ENCODE measurements at regions not wholly inside any gene's neighbourhood (a gene's known extent, or its start where the extent isn't known, plus 50 kb on each side); places are given as distances from the start of the nearest gene placed in this dataset.
A peak's percentile ranks its signal among the peaks of the same experiment; 100 is the strongest.

- DNase-seq (ENCODE audit: low read depth in 2 of 2) = no peak
Measured at GRCh38 chr2:160943414-160943813, 216.8 kb upstream of the TANK start.

GRCh38 chr2:160952464-160953254, 207.6 kb upstream of the TANK start:
- no peak for DNase-seq (ENCODE audit: low read depth in 2 of 2)

- DNase-seq (ENCODE audit: low read depth in 2 of 2) = no peak
Measured at GRCh38 chr2:160955578-160955977, 204.7 kb upstream of the TANK start.

GRCh38 chr2:160956243-160956802, 203.9 kb upstream of the TANK start:
- DNase-seq (ENCODE audit: low read depth in 2 of 2) = no peak

DNA sequence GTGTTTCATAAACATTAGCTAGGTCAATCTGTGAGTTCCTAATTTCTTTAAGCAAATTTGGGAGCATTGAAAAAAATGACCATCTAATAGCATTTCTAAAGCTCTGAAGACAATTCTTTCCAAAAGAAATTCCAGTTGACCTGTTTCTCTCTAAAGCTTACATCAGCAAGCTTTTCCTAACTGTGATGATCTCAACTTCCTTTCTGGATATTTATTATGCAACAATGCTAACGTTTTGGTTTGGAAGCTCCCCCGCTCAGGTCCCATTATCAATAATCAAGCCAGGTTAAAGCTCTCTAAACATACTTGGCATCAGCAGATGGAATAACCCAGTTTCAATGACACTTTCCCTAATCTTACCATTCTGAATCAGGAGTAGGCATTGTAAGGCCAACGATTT, 196.3 kb upstream of the TANK start:
- no peak for DNase-seq (ENCODE audit: low read depth in 2 of 2)

DNA sequence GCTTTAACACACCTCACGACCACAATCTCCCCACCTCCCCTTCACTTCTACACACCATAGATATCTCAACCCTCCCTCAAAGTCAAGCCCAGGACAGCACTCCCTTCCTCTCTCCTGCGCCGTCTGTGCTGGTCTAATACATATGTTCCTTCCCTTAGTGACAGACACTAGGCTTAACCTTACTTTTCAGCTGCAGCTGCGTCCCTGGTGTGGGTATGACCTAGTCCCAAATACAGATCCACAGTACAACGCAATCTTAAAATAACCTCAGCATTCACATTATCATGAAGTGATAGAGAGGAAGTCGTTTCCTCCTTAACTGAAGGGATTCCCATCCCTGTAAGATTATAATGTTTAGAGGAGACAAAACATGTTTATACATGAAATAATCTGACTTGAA, 192.7 kb upstream of the TANK start:
- DNase-seq (ENCODE audit: low read depth in 2 of 2) = no peak

DNA sequence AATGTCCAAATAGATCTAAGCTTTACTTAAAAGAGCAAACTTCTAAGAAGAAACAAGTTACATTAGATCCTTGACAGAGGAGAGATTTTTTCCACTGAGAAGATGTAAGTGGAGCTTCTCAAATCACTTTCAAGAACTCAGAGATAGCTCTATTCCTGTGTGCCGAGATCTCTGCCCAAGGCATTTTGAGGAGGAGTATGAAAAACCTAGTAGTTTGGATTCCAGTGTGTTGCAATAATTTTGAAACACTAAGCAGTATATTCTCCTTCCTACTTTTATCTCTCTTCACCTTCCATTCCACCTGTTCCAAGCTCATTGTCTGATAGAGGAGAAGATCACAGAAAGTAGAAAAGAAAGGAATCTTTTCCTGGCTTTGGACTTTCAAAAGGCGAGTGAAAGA, 192.0 kb upstream of the TANK start:
- DNase-seq (ENCODE audit: low read depth in 2 of 2) = no peak

DNA sequence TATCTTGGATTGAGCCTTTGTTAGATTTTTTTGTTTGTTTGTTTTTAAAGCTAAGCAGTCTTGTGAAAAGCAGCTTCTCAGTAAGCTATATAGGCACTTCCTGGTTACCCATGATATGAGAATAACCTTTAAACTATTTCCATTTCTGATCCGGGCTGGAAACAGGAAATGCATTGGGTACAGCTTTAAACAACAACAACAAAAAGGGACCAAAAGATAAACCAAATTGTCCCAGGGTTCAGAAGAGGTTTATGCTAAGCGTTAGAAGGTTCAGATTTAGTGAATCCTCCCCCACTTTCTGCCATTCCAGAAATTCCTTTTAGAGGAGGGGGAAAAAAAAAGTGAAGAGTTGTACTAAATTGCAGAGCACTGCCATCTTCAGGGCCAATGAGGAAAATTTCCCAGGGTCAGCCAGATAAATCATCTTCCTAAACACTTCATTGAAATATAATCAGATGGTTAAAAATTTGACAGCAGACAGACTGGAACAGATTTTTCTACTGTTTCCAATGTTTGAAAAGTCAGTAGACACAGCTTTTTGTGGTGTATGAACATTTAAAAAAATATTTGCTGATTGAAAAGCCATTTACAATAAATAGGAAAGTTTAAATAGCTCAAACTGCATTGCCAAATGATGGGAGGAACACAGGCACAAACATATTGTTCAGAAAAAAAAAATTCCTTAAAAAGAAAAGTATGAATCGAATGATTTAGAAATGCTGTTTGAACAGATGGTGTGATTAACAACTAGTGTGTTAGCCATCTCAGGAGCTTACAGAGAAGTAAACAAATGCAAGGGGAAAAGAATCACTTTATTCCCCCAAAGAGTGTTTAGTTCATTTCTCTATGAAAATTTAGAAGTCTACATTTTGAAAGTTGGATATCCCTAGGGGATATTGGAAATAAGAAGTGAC, 189.9 kb upstream of the TANK start:
- DNase-seq (ENCODE audit: low read depth in 2 of 2) = no peak

GRCh38 chr2:160973991-160974390, 186.2 kb upstream of the TANK start:
- no peak for DNase-seq (ENCODE audit: low read depth in 2 of 2)

- no peak for DNase-seq (ENCODE audit: low read depth in 2 of 2)
Measured at GRCh38 chr2:160974803-160975202, 185.4 kb upstream of the TANK start.

DNA sequence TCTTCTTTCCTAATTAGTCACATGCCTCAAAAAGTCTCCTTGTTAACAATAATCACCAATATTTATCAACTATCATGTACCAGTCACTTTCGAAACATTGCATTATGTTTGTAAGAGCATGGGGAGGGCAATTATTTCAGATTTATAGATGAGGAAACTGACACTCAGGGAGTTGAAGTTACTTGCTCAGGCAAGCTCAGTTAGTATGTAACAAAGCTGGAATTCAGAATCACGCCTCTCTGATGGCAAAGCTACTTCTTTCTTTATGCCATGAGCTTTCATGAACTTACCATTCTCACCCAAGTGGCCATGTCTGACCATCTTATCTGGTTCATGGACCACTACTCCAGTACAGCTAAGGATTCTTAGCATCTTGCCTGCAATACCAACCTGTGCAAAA, 183.4 kb upstream of the TANK start:
- DNase-seq (ENCODE audit: low read depth in 2 of 2) = no peak

GRCh38 chr2:160977376-160977775, 182.9 kb upstream of the TANK start:
- no peak for DNase-seq (ENCODE audit: low read depth in 2 of 2)

DNA sequence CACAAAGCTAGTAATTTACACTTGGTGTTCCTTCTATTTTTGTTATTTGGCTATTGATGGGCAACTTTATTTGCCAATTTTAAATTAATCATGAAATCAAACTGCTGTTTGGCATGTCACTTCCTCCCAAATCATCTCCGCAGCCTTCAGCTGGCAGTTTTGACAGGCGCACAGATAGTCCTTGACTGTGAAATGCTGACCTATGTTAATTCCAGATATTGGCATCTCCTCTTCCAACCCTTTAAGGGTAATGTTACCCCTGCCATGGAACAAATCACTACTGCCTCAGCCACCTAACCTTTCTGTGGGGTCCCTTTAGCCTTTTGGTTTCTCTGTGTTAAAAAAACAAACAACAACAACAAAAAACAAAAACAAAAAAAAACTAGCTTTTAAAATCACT, 182.4 kb upstream of the TANK start:
- DNase-seq (ENCODE audit: low read depth in 2 of 2) = no peak

GRCh38 chr2:160984426-160985077, 175.7 kb upstream of the TANK start:
- no peak for DNase-seq (ENCODE audit: low read depth in 2 of 2)

GRCh38 chr2:160989778-160990177, 170.4 kb upstream of the TANK start:
- DNase-seq (ENCODE audit: low read depth in 2 of 2) = no peak

DNA sequence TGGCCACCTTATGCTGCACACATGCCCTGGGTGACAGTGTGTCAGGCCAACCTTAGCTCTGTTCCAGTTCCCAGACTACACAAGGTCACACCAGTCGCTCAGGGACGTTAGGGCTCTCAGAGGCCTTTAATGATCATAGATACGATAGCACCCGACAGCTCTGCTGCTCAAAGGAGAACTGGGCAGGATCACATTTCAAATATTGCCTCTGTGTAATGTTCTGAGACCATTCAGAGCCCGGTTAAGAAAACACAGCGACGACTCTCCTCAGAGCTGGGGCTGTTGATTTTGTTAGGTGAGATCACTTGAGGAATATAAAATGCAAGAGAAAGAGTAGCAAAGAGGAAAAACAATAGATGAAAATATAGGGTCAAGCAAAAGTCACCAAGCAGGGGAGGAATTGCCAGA, 166.6 kb upstream of the TANK start:
- no peak for DNase-seq (ENCODE audit: low read depth in 2 of 2)

GRCh38 chr2:160994141-160995002, 165.9 kb upstream of the TANK start:
- DNase-seq (ENCODE audit: low read depth in 2 of 2) = peak; percentile 14 to 33

- no peak for DNase-seq (ENCODE audit: low read depth in 2 of 2)
Measured at GRCh38 chr2:160996584-160996983, 163.6 kb upstream of the TANK start.

GRCh38 chr2:161004379-161004778, 155.8 kb upstream of the TANK start:
- DNase-seq (ENCODE audit: low read depth in 2 of 2) = no peak

- DNase-seq (ENCODE audit: low read depth in 2 of 2) = no peak
Measured at GRCh38 chr2:161005170-161005569, 155.1 kb upstream of the TANK start.

DNA sequence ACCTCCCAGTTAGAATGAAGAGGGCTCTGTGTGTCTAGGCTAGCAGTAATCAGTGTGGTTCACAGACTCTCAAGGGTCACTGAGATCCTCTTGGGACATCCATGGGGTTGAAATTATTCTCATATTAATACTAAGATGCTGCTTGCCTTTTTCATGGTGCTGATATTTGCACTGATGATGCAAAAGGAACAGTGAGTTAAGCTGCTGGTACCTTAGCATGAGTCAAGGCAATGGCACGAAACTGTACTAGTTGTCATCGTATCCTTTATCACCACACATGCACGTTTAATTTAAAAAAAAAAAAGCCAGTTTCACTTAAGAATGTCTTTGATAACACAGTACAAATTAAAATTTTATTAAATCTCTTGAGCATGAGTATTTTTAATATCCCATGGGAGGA, 151.9 kb upstream of the TANK start:
- DNase-seq (ENCODE audit: low read depth in 2 of 2) = no peak

Data from stimulated activated CD8-positive, alpha-beta memory T cell treated with anti-CD3 and anti-CD28 coated beads, Interleukin-2, amount 100 ng/mL, for 48 hours (primary cell).